OCI-LY3 (cell line): ENCODE measurements at regions not wholly inside any gene's neighbourhood (a gene's known extent, or its start where the extent isn't known, plus 50 kb on each side); places are given as distances from the start of the nearest gene placed in this dataset.

Experiments used
- CTCF ChIP-seq: fragments of 200-600, 300-600 bp; sonication (generic); IDR thresholded peaks from 2 replicates; pipeline ENCODE4 v1.5.1; 2014; ENCODE audit warnings: antibody characterized with exemption, low read length, low read depth
- EZH2phosphoT487 ChIP-seq: fragments of 200-600 bp; shearing (Covaris generic); IDR thresholded peaks from 2 replicates; pipeline ENCODE4 v1.6.1; 2018; ENCODE audit warnings: antibody characterized with exemption, mixed run types, low read depth

- TF ChIP-seq CTCF, result no peak
- no peak for TF ChIP-seq EZH2phosphoT487
Measured at GRCh38 chr9:90176901-90177300, 465.7 kb downstream of the DIRAS2 start.
